HCT116 (cell line): ENCODE measurements at regions not wholly inside any gene's neighbourhood (a gene's known extent, or its start where the extent isn't known, plus 50 kb on each side); places are given as distances from the start of the nearest gene placed in this dataset.

Experiments
- ATAC-seq: fragments of 200-7000 bp; cut with Tn5 transposase; 2 replicates; pipeline ENCODE4 v1.9.1; 2020; ENCODE audit warnings: mild to moderate bottlenecking, moderate library complexity
- BruUV-seq: library from RNA; stranded (reverse); fragments of 400-500 nt; replicated peaks from 2 replicates; lab custom pipeline; 2021; lab: Mats Ljungman, UMichigan
- CTCF ChIA-PET: fragments of 300-600 bp; sonication (Branson Sonifier 250); formaldehyde crosslinking; loops from one replicate; lab custom pipeline; 2021; ENCODE audit warnings: antibody characterized with exemption; lab: Charles Lee
- POLR2A ChIA-PET: fragments of 300-600, 350-600 bp; sonication (Branson Sonifier 250); formaldehyde crosslinking; loops from one replicate; lab custom pipeline; 2021; ENCODE audit warnings: antibody characterized with exemption; lab: Charles Lee
- RAD21 ChIA-PET, 2 experiments: fragments of 300-600 bp; sonication (Branson Sonifier 250); formaldehyde crosslinking; loops; one replicate each; lab custom pipeline; 2023; ENCODE audit warnings: low total read pairs in 2 of 2; ENCODE audit not compliant: uncharacterized antibody in 2 of 2, unreplicated experiment in 2 of 2, low non-redundant PET in 1 of 2; lab: Charles Lee
- DNase-seq: peaks from one replicate; pipeline ENCODE4 v3.0.0-alpha.2; 2010; ENCODE audit warnings: low read depth, low spot score
- H2AFZ ChIP-seq: fragments of 200-600 bp; shearing (Covaris generic), sonication (generic); 2 replicates; pipeline ENCODE4 v1.6.1; 2017; ENCODE audit warnings: low read depth, mixed run types, mixed read lengths, antibody characterized with exemption, low read length; ENCODE audit not compliant: poor library complexity, severe bottlenecking
- H3K27ac ChIP-seq: 2 replicates; pipeline ENCODE4 v1.5.1; 2012; ENCODE audit warnings: low read depth, low read length
- H3K27me3 ChIP-seq: fragments of 200-600 bp; sonication (generic); 2 replicates; pipeline ENCODE4 v1.6.1; 2016; ENCODE audit warnings: mixed run types, low read length, mixed read lengths; ENCODE audit not compliant: insufficient read depth
- H3K36me3 ChIP-seq, 2 experiments: fragments of 200-500 bp in 1 of 2; fragments of 200-600 bp in 1 of 2; sonication (Bioruptor generic) in 1 of 2; sonication (generic) in 1 of 2; 2 replicates each; pipeline versions ENCODE4 v1.5.1 to v1.6.1; 2014 to 2016; ENCODE audit warnings: low read length in 2 of 2, inconsistent platforms in 1 of 2, mixed read lengths in 1 of 2, mixed run types in 1 of 2; ENCODE audit not compliant: insufficient read depth in 2 of 2, control insufficient read depth in 1 of 2
- H3K4me1 ChIP-seq, 2 experiments: fragments of 200-600 bp in 1 of 2; sonication (generic) in 1 of 2; 2 replicates each; pipeline versions ENCODE4 v1.5.1 to v1.6.1; 2012 to 2017; ENCODE audit warnings: low read length in 2 of 2, inconsistent platforms in 1 of 2, mild to moderate bottlenecking in 1 of 2, mixed read lengths in 1 of 2, mixed run types in 1 of 2, moderate library complexity in 1 of 2; ENCODE audit not compliant: insufficient read depth in 2 of 2, control insufficient read depth in 1 of 2
- H3K4me2 ChIP-seq: fragments of 200-600 bp; sonication (generic); 2 replicates; pipeline ENCODE4 v1.6.1; 2017; ENCODE audit warnings: mixed run types, low read length, mixed read lengths
- H3K4me3 ChIP-seq, 2 experiments: fragments of 200-600 bp in 1 of 2; sonication (generic) in 1 of 2; replicated peaks in 1 of 2; 2 replicates each; pipeline ENCODE4 v1.5.1; 2011 to 2016; ENCODE audit warnings: low read length in 2 of 2, control low read depth in 1 of 2, low read depth in 1 of 2, mild to moderate bottlenecking in 1 of 2, mixed read lengths in 1 of 2, mixed run types in 1 of 2
- H3K79me2 ChIP-seq: fragments of 200-600 bp; sonication (generic); 2 replicates; pipeline ENCODE4 v1.6.1; 2017; ENCODE audit warnings: mild to moderate bottlenecking, mixed run types, low read length, moderate library complexity, mixed read lengths; ENCODE audit not compliant: insufficient read depth
- H3K9ac ChIP-seq: fragments of 200-600 bp; sonication (generic); 2 replicates; pipeline ENCODE4 v1.6.1; 2016; ENCODE audit warnings: low read length, mixed read lengths
- H3K9me2 ChIP-seq: fragments of 200-600 bp; sonication (generic), shearing (Covaris generic); 2 replicates; pipeline ENCODE4 v1.6.1; 2017; ENCODE audit warnings: mixed run types, mild to moderate bottlenecking, moderate library complexity; ENCODE audit not compliant: insufficient read depth
- H3K9me3 ChIP-seq, 2 experiments: fragments of 200-500 bp in 1 of 2; fragments of 200-600 bp in 1 of 2; sonication (Bioruptor generic) in 1 of 2; sonication (generic) in 1 of 2; 2 replicates each; pipeline ENCODE4 v1.6.1; 2014 to 2017; ENCODE audit warnings: low read length in 2 of 2, mixed read lengths in 2 of 2, inconsistent platforms in 1 of 2, low read depth in 1 of 2, mild to moderate bottlenecking in 1 of 2, mixed run types in 1 of 2, moderate library complexity in 1 of 2; ENCODE audit not compliant: control insufficient read depth in 1 of 2, insufficient read depth in 1 of 2
- H4K20me1 ChIP-seq: fragments of 200-600 bp; sonication (generic), shearing (Covaris generic); 2 replicates; pipeline ENCODE4 v1.6.1; 2017; ENCODE audit warnings: mixed run types, mild to moderate bottlenecking, moderate library complexity; ENCODE audit not compliant: insufficient read depth
- CBX3 ChIP-seq: IDR thresholded peaks from 2 replicates; pipeline ENCODE4 v1.6.1; 2012; ENCODE audit warnings: low read depth
- EZH2 ChIP-seq: fragments of 200-600 bp; sonication (generic); IDR thresholded peaks from 2 replicates; pipeline ENCODE4 v1.6.1; 2017; ENCODE audit warnings: antibody characterized with exemption, mixed run types
- JUND ChIP-seq: IDR thresholded peaks from 2 replicates; pipeline ENCODE4 v1.6.1; 2012
- POLR2A ChIP-seq: IDR thresholded peaks from 2 replicates; pipeline ENCODE4 v1.7.0; 2011; ENCODE audit warnings: borderline replicate concordance; ENCODE audit not compliant: insufficient read depth, insufficient read length; ENCODE audit errors: extremely low read depth
- POLR2AphosphoS5 ChIP-seq: IDR thresholded peaks from 2 replicates; pipeline ENCODE4 v1.6.1; 2011; ENCODE audit warnings: mild to moderate bottlenecking, low read depth, low read length, moderate library complexity
- SP1 ChIP-seq: IDR thresholded peaks from 2 replicates; pipeline ENCODE4 v1.6.1; 2012; ENCODE audit warnings: low read depth
- SRF ChIP-seq: IDR thresholded peaks from 2 replicates; pipeline ENCODE4 v1.6.1; 2012; ENCODE audit warnings: low read depth
- YY1 ChIP-seq: IDR thresholded peaks from 2 replicates; pipeline ENCODE4 v1.6.1; 2011; ENCODE audit warnings: low read length, low read depth, moderate library complexity, mild to moderate bottlenecking; ENCODE audit not compliant: insufficient replicate concordance; ENCODE audit errors: extremely low read depth
- intact Hi-C: fragments of 100-400 bp; cut with micrococcal nuclease; formaldehyde crosslinking; loops from 2 replicates; pipeline ENCODE4 v1.10.0; 2022
- TF ChIP-seq, protein P1 (sequence below), 3 experiments: fragments of 200-600 bp in 1 of 3; sonication (generic) in 1 of 3; IDR thresholded peaks in 2 of 3; conservative IDR thresholded peaks in 1 of 3; 2 replicates each; pipeline ENCODE4 v1.5.1; 2012 to 2017; ENCODE audit warnings: low read depth in 2 of 3, low read length in 2 of 3, antibody characterized with exemption in 1 of 3, borderline replicate concordance in 1 of 3, control low read depth in 1 of 3, mild to moderate bottlenecking in 1 of 3, mixed read lengths in 1 of 3, mixed run types in 1 of 3, moderate library complexity in 1 of 3; ENCODE audit not compliant: insufficient read depth in 1 of 3
- TF ChIP-seq, protein P2 (sequence below): IDR thresholded peaks from 2 replicates; pipeline ENCODE4 v1.6.1; 2012; ENCODE audit warnings: low read depth
- TF ChIP-seq, protein P3 (sequence below): IDR thresholded peaks from 2 replicates; pipeline ENCODE4 v1.6.1; 2012

- no peak for ATAC-seq
- no peak for DNase-seq
- Histone ChIP-seq H2AFZ (no peak overlapping the region), H3K4me3 (no peak overlapping the region), H3K9me2 (no peaks in the 10 kb centered on the region), H3K79me2 (no peaks in the 10 kb centered on the region), H3K27ac (no peak overlapping the region), H3K27me3 (no peaks in the 10 kb centered on the region), H3K4me2 (no peak overlapping the region), H3K36me3 (no peaks in the 10 kb centered on the region), H3K4me1 (no peaks in the 10 kb centered on the region), H3K9ac (no peak overlapping the region), H3K9me3 (peaks cover 3 to 20% of the 10 kb centered on the region in 2 experiments; a peak in 2 of 4 replicates), H4K20me1 (no peaks in the 10 kb centered on the region)
- ChIA-PET POLR2A (no interaction called here), CTCF (no interaction called here), RAD21 (no interaction called here)
- intact Hi-C loops: no loop called here
- TF ChIP-seq, protein P1, sequence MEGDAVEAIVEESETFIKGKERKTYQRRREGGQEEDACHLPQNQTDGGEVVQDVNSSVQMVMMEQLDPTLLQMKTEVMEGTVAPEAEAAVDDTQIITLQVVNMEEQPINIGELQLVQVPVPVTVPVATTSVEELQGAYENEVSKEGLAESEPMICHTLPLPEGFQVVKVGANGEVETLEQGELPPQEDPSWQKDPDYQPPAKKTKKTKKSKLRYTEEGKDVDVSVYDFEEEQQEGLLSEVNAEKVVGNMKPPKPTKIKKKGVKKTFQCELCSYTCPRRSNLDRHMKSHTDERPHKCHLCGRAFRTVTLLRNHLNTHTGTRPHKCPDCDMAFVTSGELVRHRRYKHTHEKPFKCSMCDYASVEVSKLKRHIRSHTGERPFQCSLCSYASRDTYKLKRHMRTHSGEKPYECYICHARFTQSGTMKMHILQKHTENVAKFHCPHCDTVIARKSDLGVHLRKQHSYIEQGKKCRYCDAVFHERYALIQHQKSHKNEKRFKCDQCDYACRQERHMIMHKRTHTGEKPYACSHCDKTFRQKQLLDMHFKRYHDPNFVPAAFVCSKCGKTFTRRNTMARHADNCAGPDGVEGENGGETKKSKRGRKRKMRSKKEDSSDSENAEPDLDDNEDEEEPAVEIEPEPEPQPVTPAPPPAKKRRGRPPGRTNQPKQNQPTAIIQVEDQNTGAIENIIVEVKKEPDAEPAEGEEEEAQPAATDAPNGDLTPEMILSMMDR (IDR thresholded peaks at IDR 0.05 in 2 of 3, conservative IDR thresholded peaks at IDR 0.05 in 1 of 3; ENCODE audit: borderline replicate concordance in 1 of 3, insufficient read depth in 1 of 3, low read depth in 2 of 3, low read length in 2 of 3): no peak
- TF ChIP-seq POLR2A: no peak
- no peak for TF ChIP-seq EZH2
- TF ChIP-seq SRF: no peak
- TF ChIP-seq JUND: no peak
- no TSS peak for BruUV-seq
These were observed 1015.8 kb upstream of the SEL1L start for GRCh38 chr14:82549306-82549990.

GRCh38 chr14:82562881-82563280, 1029.2 kb upstream of the SEL1L start:
- Histone ChIP-seq H3K4me2 (no peak overlapping the region), H3K9me3 (peaks cover 0 to 32% of the 10 kb centered on the region in 2 experiments; a peak in 2 of 4 replicates), H3K4me1 (no peaks in the 10 kb centered on the region), H4K20me1 (no peaks in the 10 kb centered on the region), H3K27me3 (no peaks in the 10 kb centered on the region), H2AFZ (no peak overlapping the region), H3K9me2 (no peaks in the 10 kb centered on the region), H3K27ac (no peak overlapping the region), H3K36me3 (no peaks in the 10 kb centered on the region), H3K4me3 (no peak overlapping the region), H3K79me2 (no peaks in the 10 kb centered on the region), H3K9ac (no peak overlapping the region)
- ChIA-PET RAD21 (no interaction called here), CTCF (no interaction called here), POLR2A (no interaction called here)
- DNase-seq (no peak), ATAC-seq (no peak)
- intact Hi-C loops: no loop called here
- no TSS peak for BruUV-seq
- TF ChIP-seq, protein P2, sequence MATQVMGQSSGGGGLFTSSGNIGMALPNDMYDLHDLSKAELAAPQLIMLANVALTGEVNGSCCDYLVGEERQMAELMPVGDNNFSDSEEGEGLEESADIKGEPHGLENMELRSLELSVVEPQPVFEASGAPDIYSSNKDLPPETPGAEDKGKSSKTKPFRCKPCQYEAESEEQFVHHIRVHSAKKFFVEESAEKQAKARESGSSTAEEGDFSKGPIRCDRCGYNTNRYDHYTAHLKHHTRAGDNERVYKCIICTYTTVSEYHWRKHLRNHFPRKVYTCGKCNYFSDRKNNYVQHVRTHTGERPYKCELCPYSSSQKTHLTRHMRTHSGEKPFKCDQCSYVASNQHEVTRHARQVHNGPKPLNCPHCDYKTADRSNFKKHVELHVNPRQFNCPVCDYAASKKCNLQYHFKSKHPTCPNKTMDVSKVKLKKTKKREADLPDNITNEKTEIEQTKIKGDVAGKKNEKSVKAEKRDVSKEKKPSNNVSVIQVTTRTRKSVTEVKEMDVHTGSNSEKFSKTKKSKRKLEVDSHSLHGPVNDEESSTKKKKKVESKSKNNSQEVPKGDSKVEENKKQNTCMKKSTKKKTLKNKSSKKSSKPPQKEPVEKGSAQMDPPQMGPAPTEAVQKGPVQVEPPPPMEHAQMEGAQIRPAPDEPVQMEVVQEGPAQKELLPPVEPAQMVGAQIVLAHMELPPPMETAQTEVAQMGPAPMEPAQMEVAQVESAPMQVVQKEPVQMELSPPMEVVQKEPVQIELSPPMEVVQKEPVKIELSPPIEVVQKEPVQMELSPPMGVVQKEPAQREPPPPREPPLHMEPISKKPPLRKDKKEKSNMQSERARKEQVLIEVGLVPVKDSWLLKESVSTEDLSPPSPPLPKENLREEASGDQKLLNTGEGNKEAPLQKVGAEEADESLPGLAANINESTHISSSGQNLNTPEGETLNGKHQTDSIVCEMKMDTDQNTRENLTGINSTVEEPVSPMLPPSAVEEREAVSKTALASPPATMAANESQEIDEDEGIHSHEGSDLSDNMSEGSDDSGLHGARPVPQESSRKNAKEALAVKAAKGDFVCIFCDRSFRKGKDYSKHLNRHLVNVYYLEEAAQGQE: no peak
- TF ChIP-seq YY1 (no peak), POLR2AphosphoS5 (no peak), EZH2 (no peak), CBX3 (no peak), SP1 (no peak)
- TF ChIP-seq, protein P3, sequence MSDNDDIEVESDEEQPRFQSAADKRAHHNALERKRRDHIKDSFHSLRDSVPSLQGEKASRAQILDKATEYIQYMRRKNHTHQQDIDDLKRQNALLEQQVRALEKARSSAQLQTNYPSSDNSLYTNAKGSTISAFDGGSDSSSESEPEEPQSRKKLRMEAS: no peak
- TF ChIP-seq, protein P1 (IDR thresholded peaks at IDR 0.05 in 2 of 3, conservative IDR thresholded peaks at IDR 0.05 in 1 of 3; ENCODE audit: borderline replicate concordance in 1 of 3, insufficient read depth in 1 of 3, low read depth in 2 of 3, low read length in 2 of 3): no peak
